ENCODE measurements at regions not wholly inside any gene's neighbourhood (a gene's known extent, or its start where the extent isn't known, plus 50 kb on each side); places are given as distances from the start of the nearest gene placed in this dataset.

- DNase-seq (ENCODE audit: low read depth): no peak
Observed at GRCh38 chr3:8200996-8201395, 300.6 kb upstream of the LMCD1 start.

DNA sequence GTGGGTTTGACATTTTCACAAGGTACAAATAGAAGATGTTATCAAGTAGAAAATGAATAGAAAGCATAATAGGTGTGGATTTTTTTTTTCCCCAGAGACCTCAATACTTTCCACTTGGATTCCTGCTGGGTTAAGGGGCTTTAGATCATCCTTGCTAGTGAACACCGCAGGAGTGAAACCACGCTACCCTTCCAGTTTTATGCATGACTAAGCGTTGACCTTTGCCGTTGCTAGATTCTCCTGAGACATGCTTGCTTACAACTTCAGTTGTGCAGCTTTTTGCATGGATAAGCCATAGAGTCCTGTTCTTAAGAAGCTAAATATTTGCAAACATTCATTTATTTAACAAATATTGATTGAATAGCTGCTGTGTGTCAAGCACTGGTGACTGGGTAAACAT is 299.7 kb upstream of the LMCD1 start:
- DNase-seq (ENCODE audit: low read depth): no peak

- DNase-seq (ENCODE audit: low read depth): no peak
Observed at GRCh38 chr3:8204331-8204730, 297.3 kb upstream of the LMCD1 start.

GRCh38 chr3:8204853-8205650 is 296.6 kb upstream of the LMCD1 start:
- DNase-seq (ENCODE audit: low read depth): no peak

DNA sequence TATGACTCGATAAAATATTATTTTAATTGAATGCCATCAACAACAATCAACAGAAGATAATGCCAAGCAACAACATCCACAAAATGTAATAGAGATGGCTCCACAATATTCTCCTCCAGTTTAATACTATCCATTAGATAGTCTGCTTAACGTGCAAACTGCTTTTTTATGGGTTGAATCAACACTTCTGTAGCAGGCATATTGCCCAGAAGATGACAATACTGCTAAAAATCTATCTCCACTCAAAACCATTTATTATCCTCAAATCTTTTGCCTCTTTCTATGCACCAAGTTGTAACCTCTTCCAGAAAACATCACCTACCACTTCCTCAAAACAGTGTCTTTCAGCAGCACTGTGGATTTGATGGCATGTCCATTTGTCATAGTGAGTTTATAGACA is 295.7 kb upstream of the LMCD1 start:
- no peak for DNase-seq (ENCODE audit: low read depth)

DNA sequence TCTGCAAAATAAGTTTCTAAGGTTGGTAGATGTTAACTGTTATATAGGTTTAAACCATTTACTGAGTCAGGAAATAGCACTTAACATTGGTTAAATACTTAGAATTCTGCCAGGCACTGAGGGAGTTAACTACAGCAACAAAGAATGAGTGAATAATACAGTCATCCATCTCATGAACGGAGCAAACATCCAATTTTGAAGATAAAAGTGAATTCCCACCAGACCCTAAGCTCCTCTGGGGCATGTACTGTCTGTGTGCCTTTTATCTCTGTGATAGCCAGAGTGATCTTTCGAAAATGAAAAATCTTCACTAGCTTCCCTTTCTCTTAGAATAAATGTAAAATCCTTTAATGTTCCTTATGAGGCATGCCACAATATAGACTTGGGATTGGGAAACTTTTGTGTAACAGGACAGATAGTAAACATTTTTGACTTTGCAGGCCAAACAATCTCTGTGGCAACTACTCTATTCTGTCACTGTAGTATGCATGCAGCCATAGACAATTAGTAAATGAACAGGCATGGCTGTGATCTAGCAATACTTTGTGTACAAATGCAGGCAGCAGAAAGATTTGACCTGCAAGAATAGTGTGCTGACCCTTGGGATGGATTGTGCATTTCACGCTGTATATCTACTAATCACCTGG is 294.5 kb upstream of the LMCD1 start:
- no peak for DNase-seq (ENCODE audit: low read depth)

GRCh38 chr3:8210882-8211341 is 290.7 kb upstream of the LMCD1 start:
- no peak for DNase-seq (ENCODE audit: low read depth)

GRCh38 chr3:8212794-8213193 is 288.8 kb upstream of the LMCD1 start:
- DNase-seq (ENCODE audit: low read depth): no peak

DNA sequence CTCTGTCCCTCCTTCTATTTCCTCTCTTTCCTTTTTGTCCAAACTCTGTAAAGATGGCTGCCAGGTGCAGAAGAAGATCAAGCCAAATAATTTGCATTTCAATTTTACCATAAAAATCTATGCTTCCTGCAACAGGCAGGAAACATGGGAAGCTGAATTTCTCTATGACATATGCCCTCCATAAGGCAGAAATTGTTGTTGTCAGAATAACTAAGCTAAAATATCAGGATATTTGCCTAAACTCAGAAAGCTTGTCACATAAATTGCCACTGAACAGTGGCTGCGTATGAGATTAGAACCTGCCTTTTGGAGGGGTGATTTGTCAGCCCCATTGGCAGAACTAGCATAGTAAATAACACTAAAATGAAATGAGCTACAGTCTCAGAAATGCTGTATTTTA is 288.3 kb upstream of the LMCD1 start:
- DNase-seq (ENCODE audit: low read depth): no peak

- no peak for DNase-seq (ENCODE audit: low read depth)
Observed at GRCh38 chr3:8215821-8216220, 285.8 kb upstream of the LMCD1 start.

DNA sequence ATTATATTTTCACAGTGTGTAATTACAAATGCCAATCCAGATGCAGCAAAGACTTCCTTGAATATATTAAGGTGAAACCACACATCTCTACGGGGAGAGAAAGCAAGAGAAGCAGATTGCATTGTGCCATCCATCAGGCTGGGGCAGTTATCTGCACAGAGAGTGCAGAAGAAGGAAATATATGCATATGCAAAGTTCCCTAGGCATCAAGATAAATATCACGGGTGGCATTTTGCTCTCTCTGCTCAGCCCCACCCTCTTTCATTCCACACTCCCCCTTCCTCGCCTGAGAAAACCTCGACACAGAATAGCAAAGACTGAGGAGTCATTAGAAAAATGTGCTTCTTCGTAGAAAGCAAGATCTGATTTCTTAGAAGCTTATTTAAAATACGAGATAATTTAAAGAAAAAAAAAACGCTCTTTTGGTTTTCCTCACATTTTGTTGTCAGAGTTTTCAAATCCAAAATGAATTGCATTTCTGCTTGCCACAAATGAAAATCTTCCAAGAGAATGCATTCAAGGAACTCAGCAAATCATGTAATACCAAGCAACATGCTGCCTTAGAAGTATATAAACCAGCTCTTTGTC is 283.2 kb upstream of the LMCD1 start:
- no peak for DNase-seq (ENCODE audit: low read depth)

DNA sequence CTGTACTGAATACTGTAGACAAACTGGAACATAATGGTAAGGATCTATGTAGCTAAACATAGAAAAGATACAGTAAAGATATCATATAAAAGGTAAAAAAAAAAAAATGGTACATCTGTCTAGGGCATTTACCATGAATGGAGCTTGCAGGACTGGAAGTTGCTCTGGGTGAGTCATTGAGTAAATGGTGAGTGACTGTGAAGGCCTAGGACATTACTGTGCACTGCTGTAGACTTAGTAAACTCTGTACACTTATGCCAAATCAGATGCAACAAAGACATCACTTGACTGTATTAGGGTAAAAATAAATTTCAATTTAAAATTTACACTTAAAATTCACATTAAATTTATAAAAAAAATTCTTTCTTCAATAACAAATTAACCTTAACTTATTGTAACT is 281.3 kb upstream of the LMCD1 start:
- DNase-seq (ENCODE audit: low read depth): no peak

DNA sequence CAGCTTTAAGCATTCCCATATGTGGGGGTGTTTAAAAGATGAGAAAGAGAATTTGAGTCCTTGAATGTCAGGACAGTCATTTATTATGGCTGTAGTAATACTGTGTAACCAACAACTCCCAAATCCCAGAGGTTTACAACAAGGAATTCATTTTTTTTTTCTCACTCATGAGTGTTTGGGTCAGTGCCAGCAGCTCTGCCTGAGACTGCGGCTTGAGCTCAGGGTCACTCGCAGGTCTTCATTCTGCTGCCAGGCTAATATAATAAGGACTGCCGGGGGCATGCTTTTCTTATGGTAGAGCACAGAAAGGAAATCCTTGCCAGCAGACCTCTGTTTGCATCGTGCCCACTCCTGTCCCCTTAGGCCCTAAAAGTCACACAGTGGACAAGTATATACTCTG is 277.9 kb upstream of the LMCD1 start:
- peak; percentile 6 for DNase-seq (ENCODE audit: low read depth)

GRCh38 chr3:8224941-8225340 is 276.7 kb upstream of the LMCD1 start:
- DNase-seq (ENCODE audit: low read depth): no peak

GRCh38 chr3:8233938-8234337 is 267.7 kb upstream of the LMCD1 start:
- no peak for DNase-seq (ENCODE audit: low read depth)

GRCh38 chr3:8236264-8236663 is 265.4 kb upstream of the LMCD1 start:
- no peak for DNase-seq (ENCODE audit: low read depth)

DNA sequence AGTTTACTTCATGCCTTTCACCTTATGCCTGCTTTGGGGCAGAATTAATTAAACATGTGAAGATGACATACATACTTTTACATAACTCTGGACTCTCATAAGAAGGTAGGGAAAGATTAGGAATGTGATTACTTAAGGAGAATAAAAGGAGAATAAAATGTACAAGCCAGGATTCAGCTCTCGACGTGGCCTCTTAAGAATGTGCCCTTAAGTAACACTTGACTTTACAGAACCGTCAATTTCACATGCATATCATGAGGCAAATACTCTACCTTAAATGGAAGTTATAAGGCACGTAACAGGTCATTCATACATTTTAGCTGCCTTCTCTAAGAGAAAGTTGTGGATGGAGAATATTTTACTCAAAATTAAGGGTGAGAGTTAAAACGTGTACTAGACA is 263.7 kb upstream of the LMCD1 start:
- DNase-seq (ENCODE audit: low read depth): no peak

- no peak for DNase-seq (ENCODE audit: low read depth)
Observed at GRCh38 chr3:8238432-8238831, 263.2 kb upstream of the LMCD1 start.

- DNase-seq (ENCODE audit: low read depth): no peak
Observed at GRCh38 chr3:8239095-8239494, 262.5 kb upstream of the LMCD1 start.

GRCh38 chr3:8239718-8240695 is 261.6 kb upstream of the LMCD1 start:
- peak; percentile 60 for DNase-seq (ENCODE audit: low read depth)

DNA sequence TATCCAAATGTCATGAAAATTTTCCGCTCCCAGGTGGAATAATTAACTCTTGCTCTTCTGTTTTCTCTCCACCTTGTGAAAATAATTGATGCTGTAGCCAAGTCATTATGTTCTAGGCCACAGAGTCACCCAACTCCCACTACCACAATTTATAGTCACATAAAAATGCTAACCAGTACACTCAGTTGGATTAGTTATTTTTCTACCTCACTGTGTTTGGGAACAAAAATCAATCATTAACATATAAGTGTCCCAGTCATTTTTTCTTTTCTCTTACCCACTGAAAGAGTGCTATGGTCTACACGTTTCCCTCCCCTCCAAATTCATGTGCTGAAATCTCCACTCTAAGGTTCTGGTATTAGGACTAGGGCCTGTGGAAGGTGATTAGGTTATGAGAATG is 255.6 kb upstream of the LMCD1 start:
- no peak for DNase-seq (ENCODE audit: low read depth)

DNA sequence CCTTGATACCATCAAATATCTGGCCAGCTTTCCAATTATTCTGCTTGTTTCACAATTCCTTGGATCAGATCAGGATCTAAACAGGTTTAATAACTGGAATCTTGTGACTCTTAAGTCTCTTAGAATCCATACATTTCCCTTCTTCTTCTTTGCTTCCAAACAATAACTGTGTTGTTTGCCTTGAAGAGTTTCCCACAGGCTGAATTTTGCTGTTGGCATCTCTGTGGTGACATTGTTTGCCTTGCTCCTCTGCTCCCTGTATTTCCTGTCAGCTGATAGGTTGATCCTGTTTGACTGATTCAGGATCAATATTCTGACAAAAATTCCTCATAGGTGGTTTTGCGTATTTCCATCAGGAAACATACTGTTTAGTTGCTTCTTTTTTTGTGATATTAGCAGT is 248.4 kb upstream of the LMCD1 start:
- no peak for DNase-seq (ENCODE audit: low read depth)

Data from EH (cell line).